ENCODE measurements at regions not wholly inside any gene's neighbourhood (a gene's known extent, or its start where the extent isn't known, plus 50 kb on each side); places are given as distances from the start of the nearest gene placed in this dataset.

DNA sequence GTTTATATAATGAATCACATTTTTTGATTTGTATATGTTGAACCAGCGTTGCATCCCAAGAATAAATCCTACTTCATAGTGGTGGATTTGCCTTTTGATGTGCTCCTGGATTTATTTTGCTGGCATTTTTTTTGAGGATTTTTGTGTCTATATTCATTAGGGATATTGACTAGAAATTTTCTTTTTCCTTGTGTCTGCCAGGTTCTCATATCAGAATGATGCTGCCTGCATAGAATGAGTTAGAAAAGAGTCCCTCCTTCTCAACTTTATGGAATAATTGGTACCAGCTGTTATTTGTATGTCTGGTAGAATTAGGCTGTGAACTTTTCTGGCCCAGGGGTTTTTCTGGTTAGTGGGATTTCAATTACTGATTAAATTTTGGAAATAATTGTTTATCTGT lies 457.4 kb upstream of the DSEL start:
- no peak for TF ChIP-seq CTCF (conservative IDR thresholded peaks at IDR 0.05 in 1 of 2, IDR thresholded peaks at IDR 0.05 in 1 of 2; ENCODE audit: extremely low read depth in 1 of 2, insufficient read depth in 1 of 2, low read depth in 1 of 2, low read length in 2 of 2)
- TF ChIP-seq EZH2 (IDR thresholded peaks at IDR 0.05; ENCODE audit: borderline replicate concordance, low read length) = no peak

Measured in mammary epithelial cell (primary cell).